ENCODE measurements at regions not wholly inside any gene's neighbourhood (a gene's known extent, or its start where the extent isn't known, plus 50 kb on each side); places are given as distances from the start of the nearest gene placed in this dataset.

DNA sequence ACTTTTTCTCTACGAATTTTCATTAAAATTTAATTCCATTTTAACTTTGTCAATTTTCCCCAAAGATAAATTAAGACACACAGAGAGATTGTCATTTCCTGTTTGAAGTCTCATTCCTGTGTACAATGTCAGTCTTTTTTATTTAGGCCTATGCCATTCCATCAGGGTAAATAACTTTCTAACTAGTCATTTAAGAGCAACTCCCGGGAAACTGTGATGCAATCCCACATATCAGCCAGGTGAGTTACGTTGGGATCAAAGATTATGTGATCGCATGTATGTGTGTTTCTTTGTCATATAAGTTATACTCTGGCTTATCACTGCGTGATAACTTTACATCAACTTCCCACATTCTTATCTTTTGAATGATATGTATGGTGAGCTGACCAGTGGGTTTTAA lies 86.1 kb upstream of the S1PR1 start:
- Histone ChIP-seq H4K20me1 (ENCODE audit: insufficient read depth, low read length) (no peaks in the 10 kb centered on the region), H3K9ac (ENCODE audit: low read length) (no peak overlapping the region), H2AFZ (ENCODE audit: low read depth, low read length) (no peak overlapping the region), H3K36me3 (replicated peaks; ENCODE audit: low read depth, low read length) (no peaks in the 10 kb centered on the region), H3K4me3 (ENCODE audit: low read length) (no peak overlapping the region), H3K27ac (ENCODE audit: low read length) (no peak overlapping the region), H3K9me3 (ENCODE audit: insufficient read depth, low read length) (no peaks in the 10 kb centered on the region), H3K4me2 (ENCODE audit: low read length) (no peak overlapping the region), H3K79me2 (ENCODE audit: low read length) (no peaks in the 10 kb centered on the region), H3K4me1 (ENCODE audit: low read length) (no peaks in the 10 kb centered on the region), H3K27me3 (ENCODE audit: low read depth, low read length) (no peaks in the 10 kb centered on the region)
- TF ChIP-seq, protein P1, sequence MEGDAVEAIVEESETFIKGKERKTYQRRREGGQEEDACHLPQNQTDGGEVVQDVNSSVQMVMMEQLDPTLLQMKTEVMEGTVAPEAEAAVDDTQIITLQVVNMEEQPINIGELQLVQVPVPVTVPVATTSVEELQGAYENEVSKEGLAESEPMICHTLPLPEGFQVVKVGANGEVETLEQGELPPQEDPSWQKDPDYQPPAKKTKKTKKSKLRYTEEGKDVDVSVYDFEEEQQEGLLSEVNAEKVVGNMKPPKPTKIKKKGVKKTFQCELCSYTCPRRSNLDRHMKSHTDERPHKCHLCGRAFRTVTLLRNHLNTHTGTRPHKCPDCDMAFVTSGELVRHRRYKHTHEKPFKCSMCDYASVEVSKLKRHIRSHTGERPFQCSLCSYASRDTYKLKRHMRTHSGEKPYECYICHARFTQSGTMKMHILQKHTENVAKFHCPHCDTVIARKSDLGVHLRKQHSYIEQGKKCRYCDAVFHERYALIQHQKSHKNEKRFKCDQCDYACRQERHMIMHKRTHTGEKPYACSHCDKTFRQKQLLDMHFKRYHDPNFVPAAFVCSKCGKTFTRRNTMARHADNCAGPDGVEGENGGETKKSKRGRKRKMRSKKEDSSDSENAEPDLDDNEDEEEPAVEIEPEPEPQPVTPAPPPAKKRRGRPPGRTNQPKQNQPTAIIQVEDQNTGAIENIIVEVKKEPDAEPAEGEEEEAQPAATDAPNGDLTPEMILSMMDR (IDR thresholded peaks at IDR 0.05; ENCODE audit: low read depth, low read length) = no peak
- no peak for TF ChIP-seq EZH2phosphoT487 (IDR thresholded peaks at IDR 0.05; ENCODE audit: low read depth)

DNA sequence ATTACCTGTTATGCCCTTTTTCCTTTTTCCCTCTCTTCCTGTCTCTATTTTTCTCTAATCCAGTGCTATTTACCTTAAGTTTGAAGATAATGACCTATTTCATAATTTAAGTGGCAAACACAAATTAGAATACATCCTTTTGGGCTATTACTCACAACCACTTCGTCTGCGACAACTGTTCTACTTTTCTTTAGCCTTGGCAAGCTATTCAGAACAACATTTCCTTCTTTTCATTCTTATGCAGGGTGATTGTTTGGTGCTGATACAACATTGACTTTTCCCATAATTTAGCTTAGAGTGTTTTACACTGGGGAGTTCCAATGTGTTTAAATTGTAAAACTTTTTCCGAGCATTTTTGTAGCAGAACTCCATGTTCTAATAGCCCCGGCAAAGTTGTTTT lies 86.6 kb upstream of the S1PR1 start:
- Histone ChIP-seq H3K4me2 (ENCODE audit: low read length) (no peak overlapping the region), H3K79me2 (ENCODE audit: low read length) (no peaks in the 10 kb centered on the region), H3K4me3 (ENCODE audit: low read length) (no peak overlapping the region), H4K20me1 (ENCODE audit: insufficient read depth, low read length) (no peaks in the 10 kb centered on the region), H3K27me3 (ENCODE audit: low read depth, low read length) (no peaks in the 10 kb centered on the region), H3K4me1 (ENCODE audit: low read length) (no peaks in the 10 kb centered on the region; the same call in 1 of the 2 replicates), H2AFZ (ENCODE audit: low read depth, low read length) (no peak overlapping the region), H3K36me3 (replicated peaks; ENCODE audit: low read depth, low read length) (no peaks in the 10 kb centered on the region), H3K9ac (ENCODE audit: low read length) (no peak overlapping the region), H3K27ac (ENCODE audit: low read length) (no peak overlapping the region), H3K9me3 (ENCODE audit: insufficient read depth, low read length) (no peaks in the 10 kb centered on the region)
- TF ChIP-seq EZH2phosphoT487 (IDR thresholded peaks at IDR 0.05; ENCODE audit: low read depth) = no peak
- TF ChIP-seq, protein P1 (IDR thresholded peaks at IDR 0.05; ENCODE audit: low read depth, low read length) = no peak

DNA sequence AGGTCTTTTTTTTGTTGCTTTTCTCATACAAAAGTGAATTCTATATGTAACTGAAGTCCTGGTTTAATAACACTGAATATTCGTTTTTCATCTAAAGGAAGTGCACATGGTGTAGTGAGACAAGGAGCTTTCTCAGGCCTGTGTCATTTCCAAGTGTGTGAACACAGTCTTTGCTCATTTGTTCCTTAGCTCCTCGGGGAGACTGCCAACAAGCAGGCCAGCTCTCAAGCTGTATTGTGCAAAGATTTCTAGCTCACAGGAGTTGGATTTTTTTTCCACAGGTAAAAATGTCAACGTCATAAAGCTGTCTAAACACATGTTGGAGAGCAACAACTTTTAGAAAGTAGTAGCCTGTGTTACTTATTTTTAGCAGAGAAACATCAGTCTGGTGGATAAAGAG lies 87.8 kb upstream of the S1PR1 start:
- TF ChIP-seq, protein P1 (IDR thresholded peaks at IDR 0.05; ENCODE audit: low read depth, low read length) = no peak
- TF ChIP-seq EZH2phosphoT487 (IDR thresholded peaks at IDR 0.05; ENCODE audit: low read depth) = no peak
- H3K9me3 ChIP-seq (ENCODE audit: insufficient read depth, low read length) = no peaks in the 10 kb centered on the region
- H3K79me2 ChIP-seq (ENCODE audit: low read length) = no peaks in the 10 kb centered on the region
- no peak overlapping the region for H3K4me3 ChIP-seq (ENCODE audit: low read length)
- no peak overlapping the region for H3K9ac ChIP-seq (ENCODE audit: low read length)
- H3K4me2 ChIP-seq (ENCODE audit: low read length) = no peak overlapping the region
- no peaks in the 10 kb centered on the region for H3K36me3 ChIP-seq (replicated peaks; ENCODE audit: low read depth, low read length)
- no peaks in the 10 kb centered on the region; the same call in 1 of the 2 replicates for H3K4me1 ChIP-seq (ENCODE audit: low read length)
- H3K27me3 ChIP-seq (ENCODE audit: low read depth, low read length) = no peaks in the 10 kb centered on the region
- H2AFZ ChIP-seq (ENCODE audit: low read depth, low read length) = no peak overlapping the region
- H3K27ac ChIP-seq (ENCODE audit: low read length) = no peak overlapping the region
- no peaks in the 10 kb centered on the region for H4K20me1 ChIP-seq (ENCODE audit: insufficient read depth, low read length)

DNA sequence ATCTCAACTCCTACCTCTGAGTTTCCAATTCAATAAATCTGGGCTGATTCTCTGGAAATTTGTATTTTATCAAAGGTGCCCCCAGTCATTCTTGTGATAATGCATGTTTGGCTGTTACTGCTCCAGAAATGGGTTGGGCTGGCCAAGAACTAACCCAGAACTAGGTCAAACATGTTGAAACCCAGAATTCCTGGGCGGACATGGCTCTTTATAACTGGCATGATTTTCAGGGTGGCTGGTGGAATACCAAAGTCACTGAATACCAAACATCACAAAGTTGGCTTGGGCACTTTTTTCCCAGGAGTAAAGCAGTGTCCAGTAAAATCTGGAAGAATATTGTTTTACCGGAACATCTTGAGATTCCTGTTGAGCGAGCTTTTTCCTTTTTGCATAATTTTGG lies 89.4 kb upstream of the S1PR1 start:
- no peaks in the 10 kb centered on the region for H3K36me3 ChIP-seq (replicated peaks; ENCODE audit: low read depth, low read length)
- no peaks in the 10 kb centered on the region; the same call in 1 of the 2 replicates for H3K4me1 ChIP-seq (ENCODE audit: low read length)
- H2AFZ ChIP-seq (ENCODE audit: low read depth, low read length) = no peak overlapping the region
- no peaks in the 10 kb centered on the region for H3K27me3 ChIP-seq (ENCODE audit: low read depth, low read length)
- no peaks in the 10 kb centered on the region for H3K79me2 ChIP-seq (ENCODE audit: low read length)
- H3K9ac ChIP-seq (ENCODE audit: low read length) = no peak overlapping the region
- H3K9me3 ChIP-seq (ENCODE audit: insufficient read depth, low read length) = no peaks in the 10 kb centered on the region
- no peaks in the 10 kb centered on the region for H4K20me1 ChIP-seq (ENCODE audit: insufficient read depth, low read length)
- H3K4me2 ChIP-seq (ENCODE audit: low read length) = no peak overlapping the region
- H3K27ac ChIP-seq (ENCODE audit: low read length) = no peak overlapping the region
- TF ChIP-seq, protein P1 (IDR thresholded peaks at IDR 0.05; ENCODE audit: low read depth, low read length) = no peak
- no peak for TF ChIP-seq EZH2phosphoT487 (IDR thresholded peaks at IDR 0.05; ENCODE audit: low read depth)
- no peak overlapping the region for H3K4me3 ChIP-seq (ENCODE audit: low read length)
